Liver (tissue), 8 donors: ENCODE measurements at regions not wholly inside any gene's neighbourhood (a gene's known extent, or its start where the extent isn't known, plus 50 kb on each side); places are given as distances from the start of the nearest gene placed in this dataset.

ENCODE experiments used
- DNase-seq: peaks from one replicate; pipeline ENCODE4 v3.0.0-alpha.2; 2017; ENCODE audit warnings: low spot score
- H3K27ac ChIP-seq, 2 donors: one replicate each; pipeline ENCODE4 v1.7.0; 2013; ENCODE audit warnings: inconsistent platforms in 2 of 2, low read length in 2 of 2, control low read depth in 1 of 2, low read depth in 1 of 2, mild to moderate bottlenecking in 1 of 2
- H3K27me3 ChIP-seq, 4 donors: one replicate each; pipeline versions ENCODE4 v1.6.1 to v1.7.0; 2013; ENCODE audit warnings: low read length in 3 of 4, inconsistent platforms in 1 of 4, mild to moderate bottlenecking in 1 of 4, moderate library complexity in 1 of 4; ENCODE audit not compliant: control insufficient read depth in 4 of 4, insufficient read depth in 4 of 4
- H3K36me3 ChIP-seq, 4 donors: one replicate each; pipeline versions ENCODE4 v1.6.1 to v1.7.0; 2013; ENCODE audit warnings: low read length in 3 of 4, mild to moderate bottlenecking in 3 of 4, low read depth in 1 of 4, moderate library complexity in 1 of 4; ENCODE audit not compliant: control insufficient read depth in 4 of 4, insufficient read depth in 3 of 4
- H3K4me1 ChIP-seq, 4 donors: one replicate each; pipeline versions ENCODE4 v1.6.1 to v1.7.0; 2013; ENCODE audit warnings: low read length in 3 of 4, mild to moderate bottlenecking in 3 of 4, moderate library complexity in 1 of 4; ENCODE audit not compliant: control insufficient read depth in 4 of 4, insufficient read depth in 4 of 4
- H3K4me3 ChIP-seq, 3 donors: one replicate each; pipeline versions ENCODE4 v1.6.1 to v1.7.0; 2013; ENCODE audit warnings: low read length in 3 of 3, control low read depth in 1 of 3, low read depth in 1 of 3, mild to moderate bottlenecking in 1 of 3
- H3K9ac ChIP-seq, 2 donors: one replicate each; pipeline ENCODE4 v1.7.0; 2013; ENCODE audit warnings: low read length in 2 of 2, mild to moderate bottlenecking in 2 of 2, moderate library complexity in 2 of 2, control low read depth in 1 of 2, low read depth in 1 of 2
- H3K9me3 ChIP-seq, 4 donors: one replicate each; pipeline versions ENCODE4 v1.6.1 to v1.7.0; 2013; ENCODE audit warnings: low read length in 3 of 4; ENCODE audit not compliant: control insufficient read depth in 4 of 4
- ATF3 ChIP-seq: IDR thresholded peaks from 2 replicates; pipeline ENCODE4 v1.6.1; 2016; ENCODE audit warnings: antibody characterized with exemption
- CTCF ChIP-seq: fragments of 150-350 bp; IDR thresholded peaks from 2 replicates; pipeline ENCODE4 v1.5.1; 2017; ENCODE audit warnings: improper control_type of control experiment, low read depth, low read length; ENCODE audit not compliant: missing input control
- EGR1 ChIP-seq, 2 donors: IDR thresholded peaks; 2 replicates each; pipeline ENCODE4 v1.6.1; 2016 to 2018; ENCODE audit warnings: antibody characterized with exemption in 2 of 2, low read depth in 2 of 2
- FOXA1 ChIP-seq: IDR thresholded peaks from 2 replicates; pipeline ENCODE4 v1.6.1; 2016; ENCODE audit warnings: antibody characterized with exemption
- FOXA2 ChIP-seq: IDR thresholded peaks from 2 replicates; pipeline ENCODE4 v1.6.1; 2016; ENCODE audit warnings: antibody characterized with exemption
- GABPA ChIP-seq, 2 donors: IDR thresholded peaks in 1 of 2; conservative IDR thresholded peaks in 1 of 2; 2 replicates each; pipeline ENCODE4 v1.6.1; 2016; ENCODE audit warnings: antibody characterized with exemption in 2 of 2, mild to moderate bottlenecking in 1 of 2, moderate library complexity in 1 of 2
- HNF4A ChIP-seq, 2 donors: conservative IDR thresholded peaks; 2 replicates each; pipeline ENCODE4 v1.6.1; 2016; ENCODE audit warnings: antibody characterized with exemption in 2 of 2, mild to moderate bottlenecking in 2 of 2
- HNF4G ChIP-seq: IDR thresholded peaks from 2 replicates; pipeline ENCODE4 v1.6.1; 2016; ENCODE audit warnings: antibody characterized with exemption
- JUND ChIP-seq, 2 donors: IDR thresholded peaks; 2 replicates each; pipeline ENCODE4 v1.6.1; 2016; ENCODE audit warnings: antibody characterized with exemption in 2 of 2
- MAX ChIP-seq: IDR thresholded peaks from 2 replicates; pipeline ENCODE4 v1.6.1; 2016; ENCODE audit warnings: antibody characterized with exemption
- NR2F2 ChIP-seq: IDR thresholded peaks from 2 replicates; pipeline ENCODE4 v1.6.1; 2016; ENCODE audit warnings: antibody characterized with exemption
- RAD21 ChIP-seq, 2 donors: IDR thresholded peaks; 2 replicates each; pipeline ENCODE4 v1.6.1; 2016; ENCODE audit warnings: antibody characterized with exemption in 2 of 2, mild to moderate bottlenecking in 2 of 2
- REST ChIP-seq: IDR thresholded peaks from 2 replicates; pipeline ENCODE4 v1.6.1; 2016; ENCODE audit warnings: antibody characterized with exemption, mild to moderate bottlenecking
- RXRA ChIP-seq, 2 donors: IDR thresholded peaks; 2 replicates each; pipeline ENCODE4 v1.6.1; 2017 to 2018; ENCODE audit warnings: antibody characterized with exemption in 2 of 2, mild to moderate bottlenecking in 1 of 2
- SP1 ChIP-seq: IDR thresholded peaks from 2 replicates; pipeline ENCODE4 v1.6.1; 2018; ENCODE audit warnings: antibody characterized with exemption, mild to moderate bottlenecking
- TAF1 ChIP-seq: conservative IDR thresholded peaks from 2 replicates; pipeline ENCODE4 v1.6.1; 2016; ENCODE audit warnings: antibody characterized with exemption, mild to moderate bottlenecking
- YY1 ChIP-seq: IDR thresholded peaks from 2 replicates; pipeline ENCODE4 v1.6.1; 2016; ENCODE audit warnings: antibody characterized with exemption, mild to moderate bottlenecking
- ZBTB33 ChIP-seq: IDR thresholded peaks from 2 replicates; pipeline ENCODE4 v1.6.1; 2016; ENCODE audit warnings: antibody characterized with exemption
- WGBS: extraction: QIAGEN DNeasy Blood & Tissue Kit; methylation state at CpG from one replicate; pipeline ENCODE4 v1.1.7; 2013; 5-methylcytosine and 5-hydroxymethylcytosine counted together
- donor health status: healthy.
- donor health status: healthy.
- donor health status: healthy.
- donor health status: healthy.
- donor health status: healthy.

- TF ChIP-seq ZBTB33: no peak
- no peak for TF ChIP-seq FOXA2
Measured at GRCh38 chr10:61825628-61826027, 75.9 kb upstream of the ARID5B start (continued).

- Histone ChIP-seq H3K9me3 (peaks cover 0 to 3% (median 0%) of the 10 kb centered on the region in 4 donors), H3K4me1 (no peaks in the 10 kb centered on the region), H3K36me3 (no peaks in the 10 kb centered on the region), H3K27me3 (no peaks in the 10 kb centered on the region), H3K4me3 (no peak overlapping the region), H3K9ac (no peak overlapping the region), H3K27ac (no peak overlapping the region)
- DNase-seq: no peak
- 90% methylated on average over 1 of the region's 1 CpG for WGBS
- TF ChIP-seq FOXA2 (no peak), RAD21 (IDR thresholded peaks at IDR 0.05) (no peak)
Measured at GRCh38 chr10:61828034-61828433, 73.5 kb upstream of the ARID5B start.

GRCh38 chr10:61828788-61829187 lies 72.7 kb upstream of the ARID5B start:
- DNase-seq: no peak
- Histone ChIP-seq H3K9me3 (peaks cover 0 to 3% (median 0%) of the 10 kb centered on the region in 4 donors), H3K9ac (no peak overlapping the region), H3K36me3 (no peaks in the 10 kb centered on the region), H3K27me3 (no peaks in the 10 kb centered on the region), H3K27ac (no peak overlapping the region), H3K4me1 (no peaks in the 10 kb centered on the region), H3K4me3 (no peak overlapping the region)
- no peak for TF ChIP-seq GABPA (IDR thresholded peaks at IDR 0.05 in 1 of 2, conservative IDR thresholded peaks at IDR 0.05 in 1 of 2)
- no peak for TF ChIP-seq CTCF
- TF ChIP-seq JUND (IDR thresholded peaks at IDR 0.05): no peak
- no peak for TF ChIP-seq RXRA (IDR thresholded peaks at IDR 0.05)
- TF ChIP-seq NR2F2: no peak
- no peak for TF ChIP-seq FOXA1
- no peak for TF ChIP-seq ZBTB33
- TF ChIP-seq RAD21 (IDR thresholded peaks at IDR 0.05): no peak
- TF ChIP-seq FOXA2: no peak
- TF ChIP-seq REST: no peak
- TF ChIP-seq HNF4A (conservative IDR thresholded peaks at IDR 0.05): no peak
- TF ChIP-seq MAX: no peak
- no peak for TF ChIP-seq EGR1 (IDR thresholded peaks at IDR 0.05; ENCODE audit: low read depth in 2 of 2)
- TF ChIP-seq YY1: no peak
- TF ChIP-seq TAF1: no peak
- no peak for TF ChIP-seq ATF3
- TF ChIP-seq HNF4G: no peak
- no peak for TF ChIP-seq SP1
- WGBS: 88% methylated on average over 3 of the region's 3 CpGs
